ENCODE measurements at regions not wholly inside any gene's neighbourhood (a gene's known extent, or its start where the extent isn't known, plus 50 kb on each side); places are given as distances from the start of the nearest gene placed in this dataset.

DNA sequence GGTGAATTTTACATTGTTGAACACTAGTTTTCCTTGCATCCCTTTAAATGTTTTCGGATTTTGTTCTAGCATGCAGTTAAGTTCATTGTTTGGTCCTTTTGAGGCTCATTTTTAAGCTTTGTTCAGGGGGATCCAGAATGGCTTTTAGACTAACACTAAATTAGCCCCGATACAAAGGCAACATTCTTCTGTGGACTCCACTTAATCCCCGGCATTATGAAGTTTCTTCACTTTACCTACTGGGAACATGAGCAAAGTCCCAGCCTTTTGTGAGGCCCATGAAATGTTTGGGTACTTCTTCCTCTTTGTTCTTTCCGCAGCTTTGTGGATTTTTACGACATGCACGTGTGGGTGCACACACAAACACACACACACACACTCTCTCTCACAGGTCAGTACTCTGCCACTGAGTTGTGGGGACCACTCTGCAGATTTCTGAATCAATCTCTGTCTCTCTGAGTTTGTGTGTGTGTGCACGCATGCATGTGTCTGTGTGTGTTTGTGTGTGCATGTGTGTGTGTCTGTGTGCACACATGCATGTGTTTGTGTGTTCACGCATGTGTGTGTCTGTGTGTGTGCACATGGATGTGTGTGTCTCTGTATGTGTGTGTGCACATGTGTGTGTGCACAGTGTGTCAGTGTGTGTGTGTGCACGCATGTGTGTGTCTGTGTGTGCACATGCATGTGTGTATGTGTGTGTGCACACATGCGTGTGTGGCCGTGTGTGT, 240.4 kb upstream of the TNRC6C start:
- no peak for ATAC-seq

DNA sequence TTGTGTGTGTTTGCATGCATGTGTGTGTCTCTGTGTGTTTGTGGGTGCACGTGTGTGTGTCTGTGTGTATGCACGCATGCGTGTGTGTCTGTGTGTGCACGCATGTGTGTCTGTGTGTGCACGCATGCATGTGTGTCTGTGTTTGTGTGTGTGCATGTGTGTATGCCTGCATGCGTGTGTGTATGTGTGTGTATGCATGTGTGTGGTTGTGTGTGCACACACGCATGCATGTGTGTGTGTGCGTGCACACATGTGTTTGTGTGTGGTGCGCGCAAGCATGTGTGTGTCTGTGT, 239.9 kb upstream of the TNRC6C start:
- no peak for ATAC-seq

DNA sequence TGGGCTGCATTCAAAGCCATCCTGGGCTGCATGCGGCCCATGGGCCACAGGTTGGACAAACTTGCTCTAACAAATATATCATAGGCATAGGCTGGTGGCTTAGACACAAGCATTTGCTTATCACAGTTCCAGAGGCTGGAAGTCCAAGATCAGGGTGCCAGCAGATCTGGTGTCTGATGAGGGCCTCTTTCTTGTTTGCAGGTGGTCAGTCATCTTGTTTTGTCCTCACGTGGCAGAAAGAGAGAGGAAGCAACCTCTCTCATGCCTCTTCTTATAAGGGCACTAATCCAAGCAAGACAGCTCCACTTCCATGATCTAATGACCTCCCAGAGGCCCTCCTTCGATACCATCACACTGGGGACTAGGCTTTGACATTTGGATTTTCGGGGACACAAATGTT, 238.7 kb upstream of the TNRC6C start:
- ATAC-seq, result no peak

DNA sequence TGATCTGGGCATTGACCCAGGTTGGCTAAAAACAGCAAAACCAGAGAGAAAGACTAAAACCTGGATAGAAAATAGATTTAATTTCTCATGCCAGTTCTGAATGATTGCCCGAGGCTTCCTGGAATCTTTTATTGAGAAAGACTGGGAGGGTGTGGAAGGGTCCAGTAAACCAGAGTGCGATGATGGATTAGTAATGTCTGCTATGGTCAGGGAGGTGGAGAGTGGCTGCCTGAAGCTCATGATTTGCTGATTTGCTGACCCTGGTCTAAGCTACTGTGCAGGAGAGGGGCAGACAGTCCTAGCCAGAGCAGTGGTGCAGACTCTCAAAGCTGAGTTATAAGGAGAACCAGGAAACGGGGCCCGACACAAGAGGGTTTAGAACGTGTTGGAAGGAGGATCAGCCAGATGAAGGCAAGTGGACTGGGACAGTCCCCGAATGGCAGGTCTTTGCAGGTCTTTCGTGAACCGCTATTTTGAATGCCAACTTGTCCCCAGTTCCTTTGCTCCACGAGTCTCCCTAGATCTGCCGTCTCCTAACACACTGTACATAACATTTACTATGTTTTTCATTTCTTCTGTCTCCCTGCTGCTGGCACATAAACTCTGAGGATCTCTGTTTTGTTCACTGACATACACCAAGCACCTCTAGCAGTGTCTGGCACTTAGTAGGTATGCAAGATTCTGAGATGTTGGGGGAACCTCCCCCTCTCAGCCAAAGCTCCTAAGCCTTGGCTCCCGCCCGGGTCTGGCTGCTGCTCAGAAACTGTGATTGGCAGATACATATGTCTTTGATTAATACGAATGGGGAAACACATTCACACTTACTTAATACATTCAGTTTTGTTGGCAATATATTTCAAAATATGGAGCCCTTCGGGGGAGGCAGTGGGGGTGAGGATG, 237.3 kb upstream of the TNRC6C start:
- ATAC-seq, result no peak

DNA sequence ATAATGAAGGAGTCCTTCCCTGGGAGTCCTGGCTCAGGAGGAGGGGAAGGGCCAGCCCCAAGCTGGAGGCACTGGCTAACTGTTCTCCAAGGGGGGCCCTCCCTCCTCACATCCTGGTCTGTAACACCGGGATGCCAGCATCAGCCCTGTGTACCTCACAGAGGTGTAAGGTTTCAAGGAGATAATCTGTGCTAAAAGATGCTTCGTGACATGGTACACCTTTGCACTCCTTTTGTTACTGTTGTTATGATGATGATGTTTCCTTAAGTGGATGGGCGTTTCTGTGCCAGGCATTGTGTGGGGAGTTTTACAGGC, 236.7 kb upstream of the TNRC6C start:
- no peak for ATAC-seq

DNA sequence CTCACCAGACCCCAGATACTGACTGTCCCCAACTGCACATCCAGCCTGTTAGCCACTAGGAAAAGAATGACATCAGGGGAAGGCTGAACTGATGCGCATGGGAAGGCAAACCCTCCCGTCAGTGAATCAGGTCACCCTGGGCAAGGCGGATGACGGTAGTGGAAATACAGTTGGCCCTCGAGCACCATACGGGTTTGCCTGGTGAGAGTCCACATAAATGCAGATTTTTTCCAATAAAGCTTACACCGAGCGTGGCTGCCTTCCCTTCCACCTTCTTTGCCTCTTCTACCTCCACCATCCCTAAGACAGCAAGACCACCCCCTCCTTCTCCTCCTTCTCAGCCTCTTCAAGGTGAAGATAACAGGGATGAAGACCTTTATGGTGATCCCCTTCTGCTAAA, 236.1 kb upstream of the TNRC6C start:
- no peak for ATAC-seq

DNA sequence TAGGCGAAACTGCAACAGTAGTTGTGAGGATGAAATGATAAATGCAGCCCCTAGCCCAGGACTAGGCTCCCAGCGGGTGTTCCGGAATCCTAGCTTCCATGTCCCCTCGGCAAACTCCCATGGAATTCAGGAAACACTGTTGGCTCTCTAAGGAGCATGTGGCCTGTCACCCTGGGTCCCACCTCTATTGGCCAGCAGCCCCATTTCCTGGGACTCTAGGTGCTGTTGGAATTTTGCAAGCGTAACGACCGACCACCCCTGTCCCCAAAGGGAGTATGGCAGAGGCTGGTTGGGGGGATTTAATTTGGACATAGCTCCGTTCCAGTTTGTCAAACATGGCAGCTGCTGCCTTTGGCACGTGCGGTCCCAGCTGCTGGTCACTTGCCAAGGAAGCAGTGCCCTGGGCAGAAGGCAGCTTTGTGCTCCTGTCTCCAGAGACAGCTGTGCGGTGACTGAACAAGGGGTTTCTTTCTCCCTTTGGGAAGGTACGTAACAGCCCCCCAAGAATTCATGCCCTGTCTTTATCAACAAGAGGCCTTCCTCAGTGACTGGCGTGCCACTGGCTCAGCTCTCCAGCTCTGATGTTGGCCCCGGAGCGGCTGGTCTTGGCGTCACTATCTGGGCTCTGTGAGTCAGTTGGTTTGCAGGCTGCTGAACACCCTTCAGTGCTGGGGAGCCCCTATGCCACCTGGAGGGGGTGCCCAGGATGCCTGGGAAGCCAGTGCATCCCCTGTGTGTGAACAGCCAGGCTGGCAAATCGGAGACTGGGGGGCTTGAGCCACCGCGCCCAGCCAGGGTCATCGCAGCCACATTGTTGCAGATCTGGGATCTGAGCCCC, 235.2 kb upstream of the TNRC6C start:
- ATAC-seq, result no peak

DNA sequence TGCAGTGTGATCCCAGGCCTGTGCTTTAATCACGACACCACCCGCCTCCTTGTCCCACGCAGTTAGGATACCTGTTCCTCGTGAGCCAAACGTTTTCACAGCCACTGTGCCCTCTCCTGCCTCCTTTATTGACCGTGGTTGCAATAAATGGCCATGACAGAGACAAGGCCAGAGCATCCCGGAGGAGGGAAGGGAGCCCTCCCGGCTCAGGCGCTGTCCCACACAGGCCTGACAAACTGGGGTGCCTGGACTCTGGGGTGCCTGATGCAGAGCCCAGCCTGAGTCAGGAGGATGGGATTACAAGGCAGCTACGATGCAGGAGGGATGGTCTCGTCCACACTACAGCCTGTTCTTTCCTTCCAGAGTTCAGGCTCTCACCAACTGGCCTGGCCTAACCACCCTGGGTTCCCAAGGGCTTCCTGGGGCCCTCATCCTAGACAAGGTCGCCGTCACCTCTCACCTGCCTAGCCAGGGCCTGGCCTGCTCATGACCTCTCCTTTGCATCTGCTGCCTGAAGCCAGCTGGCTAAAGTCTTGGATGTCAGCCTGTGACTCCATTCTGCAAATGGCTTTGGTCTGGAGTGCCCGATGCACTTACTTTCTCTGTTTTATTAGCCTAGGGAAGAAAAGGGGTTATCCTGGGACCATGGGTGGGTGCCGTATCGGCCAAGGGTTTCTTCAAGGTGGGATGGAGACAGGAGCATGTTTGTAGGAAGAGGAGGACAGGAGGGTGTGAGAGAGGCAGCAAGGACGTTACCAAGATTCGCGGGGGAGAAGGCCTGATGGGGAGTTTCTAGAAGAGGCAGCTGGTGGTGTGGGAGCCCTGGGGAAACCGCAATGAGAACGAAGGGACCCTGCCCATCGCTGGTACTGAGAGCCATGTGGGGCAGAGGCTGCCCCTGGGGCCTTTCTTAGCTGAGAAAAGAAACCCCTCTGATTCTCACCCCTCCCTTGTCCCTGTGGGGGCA, 234.3 kb upstream of the TNRC6C start:
- no peak for ATAC-seq

DNA sequence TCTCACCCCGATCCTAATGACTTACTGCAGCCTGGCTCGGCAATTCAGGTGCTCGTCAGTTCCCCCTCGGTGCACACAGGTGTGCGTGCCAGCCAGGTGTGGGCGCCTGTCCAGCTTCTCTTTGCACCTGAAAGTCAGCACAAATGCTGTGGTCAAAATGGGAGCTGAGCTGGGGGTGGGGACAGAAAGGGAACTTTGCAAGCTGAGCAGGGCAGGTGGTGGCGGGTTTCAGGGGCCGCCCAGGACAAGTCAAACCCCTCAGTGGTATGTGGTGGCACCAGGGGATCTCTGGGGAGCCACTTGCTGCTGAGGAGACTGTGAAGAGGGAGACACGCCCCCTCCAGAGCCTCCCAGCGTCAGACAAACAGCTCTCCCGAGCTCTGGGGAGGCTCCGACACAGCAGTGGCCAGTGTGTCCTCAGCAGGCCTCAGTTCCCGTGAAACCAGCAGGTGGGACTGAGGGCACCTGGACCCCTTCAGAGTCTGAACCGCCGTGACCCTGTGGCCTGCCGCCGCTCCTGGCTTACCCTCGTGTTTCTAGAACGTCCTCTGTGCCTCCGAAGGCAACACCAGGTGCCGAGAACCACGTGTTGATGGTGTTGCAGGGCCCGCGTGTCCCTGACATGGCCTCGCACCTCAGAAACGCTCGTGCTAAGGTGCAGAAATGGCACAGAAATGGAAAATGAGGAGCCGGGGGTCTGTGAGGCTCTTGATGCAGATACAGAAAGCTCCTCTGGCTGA, 233.5 kb upstream of the TNRC6C start:
- no peak for ATAC-seq

DNA sequence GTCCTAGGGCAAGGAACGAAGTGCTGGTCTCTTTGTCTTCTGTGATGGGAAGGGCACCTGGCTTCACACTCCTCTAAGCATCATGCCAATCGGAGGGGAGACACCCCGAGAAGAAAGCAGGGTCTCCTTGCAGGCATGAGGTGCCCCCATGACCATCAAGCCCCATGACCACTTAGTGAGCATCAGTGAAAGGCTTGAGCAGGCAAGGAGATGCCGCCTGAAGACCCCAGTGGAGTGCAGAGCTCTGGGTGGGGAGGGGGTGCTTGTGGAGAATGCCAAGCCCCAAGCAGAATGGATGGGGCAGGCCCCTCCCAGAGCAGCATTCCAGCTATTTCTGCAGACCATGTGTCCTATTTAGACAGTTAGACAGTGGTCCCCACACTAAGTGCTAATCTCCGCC, 232.7 kb upstream of the TNRC6C start:
- no peak for ATAC-seq

DNA sequence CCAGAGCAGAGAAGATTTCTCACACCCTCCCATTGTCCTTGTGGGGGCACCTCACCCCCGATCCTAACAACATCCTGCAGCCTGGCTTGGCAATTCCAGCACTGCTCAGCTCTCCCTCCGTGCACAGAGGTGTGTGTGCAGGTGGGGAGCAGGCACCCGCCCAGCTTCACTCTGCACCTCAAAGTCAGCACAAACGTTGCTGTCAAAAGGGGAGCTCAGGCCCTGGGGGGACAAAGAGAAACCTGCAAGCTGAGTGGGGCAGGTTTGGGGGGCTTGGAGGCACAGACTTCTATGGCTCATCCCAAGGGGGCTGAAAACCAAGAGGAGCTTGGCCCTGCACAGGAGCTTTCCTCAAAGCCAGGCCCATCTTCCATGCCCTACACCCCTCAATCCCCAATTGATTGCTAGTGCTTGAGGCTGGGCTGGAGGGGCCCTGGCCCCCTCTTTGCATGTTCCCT, 231.9 kb upstream of the TNRC6C start:
- no peak for ATAC-seq

DNA sequence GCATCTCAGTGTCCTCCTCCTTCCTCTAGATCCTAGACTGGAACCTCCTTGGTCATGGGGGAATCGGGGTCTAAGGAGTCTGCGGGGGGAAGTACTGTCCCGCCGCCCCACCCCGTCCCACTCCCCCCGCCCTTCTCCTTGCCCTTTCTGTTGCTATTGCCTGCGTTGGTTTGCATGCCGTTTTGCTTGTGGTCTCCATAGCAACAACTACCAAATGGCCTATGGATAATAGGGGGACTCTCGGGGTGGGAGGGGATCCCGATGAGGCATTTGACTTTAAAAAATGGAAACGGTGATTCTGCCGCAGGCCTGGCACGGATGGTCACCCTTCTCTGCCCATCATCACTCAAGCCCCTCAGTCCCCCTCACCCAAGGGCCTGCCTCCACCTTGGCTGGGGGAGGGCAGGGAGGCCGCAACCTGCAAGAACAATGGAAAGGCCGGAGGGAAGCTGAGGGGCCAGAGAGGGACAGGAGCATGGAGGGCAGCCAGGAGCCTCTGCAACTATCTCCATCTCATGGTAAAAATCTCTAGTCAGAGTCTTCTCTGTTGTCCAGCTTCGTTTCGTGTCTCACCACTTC, 231.4 kb upstream of the TNRC6C start:
- ATAC-seq, result no peak

DNA sequence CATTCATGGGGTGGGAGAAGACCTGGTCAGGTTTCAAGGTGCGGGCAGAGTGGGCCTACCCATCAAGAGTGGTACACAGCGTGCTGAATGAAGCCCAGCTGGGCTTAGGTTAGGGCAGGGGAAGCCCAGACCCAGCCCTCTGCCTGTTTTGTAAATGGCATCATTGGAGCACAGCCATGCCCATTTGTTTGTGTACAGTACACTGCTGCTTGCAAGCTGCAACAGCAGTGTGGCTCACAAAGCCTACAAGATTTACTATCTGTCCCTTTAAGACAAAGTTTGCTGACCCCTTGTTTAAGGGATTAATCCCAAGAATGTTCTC, 230.1 kb upstream of the TNRC6C start:
- no peak for ATAC-seq

DNA sequence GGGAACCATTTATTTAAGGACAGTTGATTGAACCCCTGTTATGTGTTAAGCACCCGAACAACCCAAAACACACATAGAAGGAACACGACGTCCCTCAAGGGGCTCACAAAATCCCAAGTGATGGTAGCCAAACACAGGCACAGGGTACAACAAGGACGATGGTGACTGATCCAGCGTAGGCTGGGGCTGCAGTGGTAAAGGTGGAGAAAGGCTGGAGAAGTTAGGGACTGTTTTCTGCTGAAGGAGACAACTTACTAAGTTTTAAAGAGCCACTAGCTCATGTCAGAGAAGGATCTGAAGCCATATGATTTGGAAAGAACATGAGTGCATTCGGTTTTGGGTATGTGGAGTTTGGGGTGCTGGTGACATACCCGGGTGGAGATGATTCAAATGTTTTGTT, 229.6 kb upstream of the TNRC6C start:
- no peak for ATAC-seq

DNA sequence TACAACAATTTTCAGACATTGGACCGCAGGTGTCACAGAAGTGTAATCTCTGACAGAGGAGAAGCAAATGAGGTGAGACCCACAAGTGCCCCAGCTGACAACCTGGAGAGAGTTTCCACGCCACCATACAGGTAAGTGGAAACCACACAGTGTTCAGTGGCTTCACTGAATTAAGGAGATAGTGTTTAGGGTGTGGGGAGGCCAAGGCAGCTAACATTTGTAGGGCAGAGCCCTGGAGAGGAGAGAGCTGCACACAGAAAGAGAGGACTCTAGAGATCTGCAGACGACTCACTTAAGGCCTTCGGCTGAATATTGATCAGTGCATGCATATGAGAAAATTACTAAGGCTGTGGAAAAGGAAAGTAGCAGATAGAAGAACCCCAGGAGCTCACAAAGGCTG, 228.9 kb upstream of the TNRC6C start:
- no peak for ATAC-seq

DNA sequence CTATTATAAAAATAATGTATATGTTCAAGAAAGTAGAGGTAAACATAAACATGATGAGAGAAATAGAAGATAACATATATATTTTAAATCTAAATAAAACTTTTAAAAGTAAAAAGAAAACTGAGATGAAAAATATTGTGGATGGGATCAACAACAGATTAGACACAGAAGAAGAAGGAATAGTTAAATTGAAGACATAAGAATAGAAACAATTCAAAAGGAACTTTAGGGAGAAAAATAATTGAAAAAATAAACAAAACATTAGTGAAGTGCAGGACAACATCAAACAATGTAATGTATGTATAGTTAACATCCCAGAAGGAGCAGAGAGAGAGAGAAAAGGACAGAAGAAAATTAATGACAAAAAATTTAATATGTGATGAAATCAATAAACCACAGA, 228.1 kb upstream of the TNRC6C start:
- no peak for ATAC-seq

DNA sequence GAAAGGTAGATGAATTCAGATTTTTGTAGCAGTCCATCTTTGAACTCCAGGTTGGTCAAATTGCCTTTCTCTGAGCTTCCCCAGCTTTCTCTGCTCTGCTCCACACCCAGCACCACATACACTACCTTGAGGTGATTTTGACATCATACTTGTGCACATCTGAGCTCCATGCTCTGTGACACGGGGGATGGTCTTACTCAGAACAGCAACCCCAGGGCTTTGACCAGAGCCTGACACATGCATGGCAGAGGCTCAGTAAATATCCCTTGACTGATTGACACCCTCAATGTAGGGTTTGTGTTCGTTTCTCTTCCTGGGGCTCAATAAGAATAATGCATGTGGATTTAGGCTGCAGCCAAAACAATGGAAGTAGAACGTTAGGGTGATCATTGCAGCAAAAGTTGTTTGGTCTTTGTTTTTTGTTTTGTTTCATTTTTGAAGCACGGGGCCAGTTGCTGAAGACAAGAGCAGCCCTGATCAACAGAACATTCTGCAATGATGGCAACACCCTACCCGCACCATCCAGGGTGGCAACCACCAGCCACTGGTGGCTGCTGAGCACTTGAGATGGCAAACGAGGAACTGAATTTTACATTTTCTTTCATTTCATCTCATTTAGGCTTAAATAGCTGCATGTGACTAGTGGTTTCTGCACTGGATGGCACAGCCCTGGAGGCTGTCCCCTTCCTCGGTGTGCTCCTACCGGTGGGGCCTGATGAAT, 224.8 kb upstream of the TNRC6C start:
- ATAC-seq, result no peak

DNA sequence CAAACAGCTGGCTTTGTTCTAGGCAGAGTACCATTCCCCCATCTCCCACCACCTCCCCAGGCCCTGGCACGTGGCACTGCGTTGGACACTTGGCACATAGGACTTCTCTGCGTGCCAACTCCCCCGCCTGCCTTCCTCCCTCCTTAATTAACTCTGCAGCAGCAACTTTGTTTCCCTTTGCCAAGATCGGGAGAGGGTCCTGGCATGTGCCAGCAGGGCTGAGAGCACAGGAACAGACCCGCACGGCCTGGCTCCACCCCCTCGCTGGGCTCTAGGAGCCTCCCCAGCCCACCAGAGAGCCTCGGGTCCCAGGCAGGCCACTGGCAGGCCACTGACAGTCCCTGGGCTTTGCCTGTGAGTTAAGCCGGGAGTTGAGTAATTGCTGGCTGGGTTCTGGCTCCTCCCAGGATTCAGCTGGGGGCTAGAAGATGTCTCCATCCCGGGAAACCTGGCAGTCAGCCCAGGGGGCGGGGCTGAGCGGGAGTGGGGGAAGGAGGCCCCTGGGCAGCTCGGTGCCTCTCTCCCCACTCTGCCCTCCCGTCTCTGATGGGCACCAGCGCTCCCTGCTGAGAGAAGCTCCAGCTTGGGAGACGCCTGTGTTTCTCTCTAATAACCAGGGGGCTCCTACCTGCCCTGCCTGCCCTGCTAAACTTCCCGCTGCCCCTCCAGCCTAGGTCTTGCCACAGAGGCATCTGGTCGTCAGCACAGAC, 224.0 kb upstream of the TNRC6C start:
- ATAC-seq, result no peak

DNA sequence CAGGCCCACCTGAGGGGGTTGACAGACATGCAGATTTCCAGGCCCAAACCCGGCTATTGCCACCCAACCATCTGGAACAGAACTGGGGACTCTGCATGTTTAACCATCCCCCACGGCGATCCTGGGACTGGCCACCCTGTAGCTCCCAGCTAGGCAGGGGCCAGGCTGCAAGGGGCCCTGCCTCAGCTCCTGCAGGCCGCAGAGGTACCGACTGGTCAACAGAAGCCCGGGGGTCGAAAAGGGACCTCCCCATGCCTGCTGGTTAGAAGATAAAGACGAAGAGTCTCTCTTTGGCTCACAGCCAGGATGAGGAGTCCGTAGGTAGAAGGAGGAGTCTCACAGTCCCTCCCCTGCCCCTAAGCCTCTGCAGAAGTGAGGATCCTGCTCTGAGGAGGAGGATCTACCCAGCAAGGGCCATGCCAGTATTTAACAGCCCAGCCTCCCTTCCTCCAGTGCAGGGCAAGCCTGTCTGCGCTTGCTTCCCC, 223.4 kb upstream of the TNRC6C start:
- ATAC-seq, result no peak

Data from activated CD4-positive, CD25-positive, alpha-beta regulatory T cell treated with anti-CD3 and anti-CD28 coated beads, Interleukin-2, amount 50 U/mL, for 24 hours (primary cell).